Glomerular visceral epithelial cell (primary cell): ENCODE measurements at regions not wholly inside any gene's neighbourhood (a gene's known extent, or its start where the extent isn't known, plus 50 kb on each side); places are given as distances from the start of the nearest gene placed in this dataset.

ENCODE experiments used
- DNase-seq: peaks from one replicate; pipeline ENCODE4 v3.0.0-alpha.2; 2016; ENCODE audit errors: extremely low spot score

DNA sequence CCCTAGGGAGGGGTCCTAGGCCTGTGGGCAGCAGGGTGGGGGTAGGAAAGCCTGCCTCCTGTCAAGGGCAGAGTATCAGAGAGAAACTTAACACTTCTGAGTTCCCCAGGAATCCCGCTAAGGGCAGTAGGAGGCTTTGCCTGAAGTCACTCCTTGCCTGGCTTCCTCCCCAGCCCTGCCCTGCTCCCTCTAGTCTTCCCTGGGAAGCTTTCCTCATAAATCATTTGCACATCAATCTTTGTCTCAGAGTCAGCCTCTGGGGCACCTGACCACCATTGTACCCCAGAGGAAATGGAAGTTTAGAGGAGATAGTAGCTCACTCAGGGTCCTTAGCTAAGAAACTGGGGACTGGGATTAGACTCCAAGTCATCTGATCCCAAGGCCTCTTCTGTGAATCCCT, 129.4 kb upstream of the TLE3 start:
- DNase-seq: no peak

DNA sequence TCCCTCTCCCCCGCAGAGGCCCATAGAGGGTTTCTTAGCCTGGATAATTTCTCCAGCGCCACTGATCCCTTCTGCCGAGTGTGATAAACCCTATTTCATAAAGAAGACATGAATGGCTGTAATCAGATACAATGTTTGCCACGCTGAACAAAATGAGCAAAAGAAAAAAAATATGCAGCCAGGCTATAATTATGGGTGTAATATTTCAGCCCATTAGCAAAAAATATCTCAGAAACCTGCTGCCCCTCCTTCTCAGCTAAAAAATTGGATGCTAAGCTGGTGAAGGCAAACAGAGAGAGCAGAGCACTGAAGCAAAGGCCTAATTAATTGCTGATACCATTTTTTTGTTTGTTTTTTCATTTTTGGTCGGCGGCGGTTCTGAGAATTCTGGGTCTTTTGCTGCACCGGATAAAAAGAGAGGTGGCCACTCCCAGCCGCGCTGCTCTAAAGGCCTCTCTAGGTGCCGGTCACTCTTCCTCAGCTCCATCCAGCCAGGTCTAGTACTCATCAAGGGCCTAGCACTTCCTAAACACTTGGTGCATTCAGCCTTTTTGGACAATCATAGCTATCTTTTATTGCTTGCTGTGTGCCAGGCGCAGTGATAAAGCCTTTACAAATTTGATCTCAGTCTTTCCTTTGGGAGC, 128.7 kb upstream of the TLE3 start:
- DNase-seq: no peak

DNA sequence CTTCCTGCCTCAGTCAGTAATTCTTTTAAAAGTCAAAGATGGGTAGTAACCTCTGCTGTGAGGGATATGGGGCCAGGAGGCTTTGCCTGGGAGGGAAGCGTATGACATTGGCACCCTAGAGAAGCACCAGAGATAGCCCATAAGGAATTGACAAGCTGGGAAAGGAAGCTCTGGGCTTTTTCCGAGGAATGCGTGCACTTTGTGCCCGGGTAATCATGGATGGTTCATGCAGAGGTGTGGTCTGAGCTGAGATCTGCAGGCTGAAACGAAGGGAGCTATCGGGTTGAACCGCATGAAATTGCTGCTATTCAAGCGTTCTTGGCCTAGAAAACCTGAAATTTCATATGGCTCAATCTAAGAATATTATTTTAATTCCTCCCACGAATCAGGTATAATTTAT, 127.7 kb upstream of the TLE3 start:
- no peak for DNase-seq

- no peak for DNase-seq
Observed at GRCh38 chr15:70222606-70223005, 124.9 kb upstream of the TLE3 start.

- no peak for DNase-seq
Observed at GRCh38 chr15:70220490-70221096, 122.9 kb upstream of the TLE3 start.

DNA sequence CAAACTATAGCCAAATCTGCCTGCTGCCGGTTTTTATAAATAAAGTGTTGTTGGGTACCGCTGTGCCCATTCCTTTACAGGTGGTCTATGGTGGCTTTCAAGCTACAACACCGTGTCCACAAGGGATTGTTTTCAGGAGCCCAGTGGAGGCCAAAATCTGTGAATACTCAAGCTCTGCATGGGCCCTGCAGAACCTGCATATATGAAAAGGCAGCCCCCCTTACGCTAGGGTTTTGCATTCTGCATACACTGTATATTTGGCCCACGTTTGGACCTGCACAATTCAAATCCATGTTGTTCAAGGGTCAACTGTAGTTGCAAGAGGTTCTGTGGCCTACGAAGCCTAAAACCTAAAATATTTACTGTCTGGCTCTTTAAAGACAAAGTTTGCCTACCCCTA, 122.2 kb upstream of the TLE3 start:
- no peak for DNase-seq

GRCh38 chr15:70219256-70219895, 121.7 kb upstream of the TLE3 start:
- DNase-seq: no peak

DNA sequence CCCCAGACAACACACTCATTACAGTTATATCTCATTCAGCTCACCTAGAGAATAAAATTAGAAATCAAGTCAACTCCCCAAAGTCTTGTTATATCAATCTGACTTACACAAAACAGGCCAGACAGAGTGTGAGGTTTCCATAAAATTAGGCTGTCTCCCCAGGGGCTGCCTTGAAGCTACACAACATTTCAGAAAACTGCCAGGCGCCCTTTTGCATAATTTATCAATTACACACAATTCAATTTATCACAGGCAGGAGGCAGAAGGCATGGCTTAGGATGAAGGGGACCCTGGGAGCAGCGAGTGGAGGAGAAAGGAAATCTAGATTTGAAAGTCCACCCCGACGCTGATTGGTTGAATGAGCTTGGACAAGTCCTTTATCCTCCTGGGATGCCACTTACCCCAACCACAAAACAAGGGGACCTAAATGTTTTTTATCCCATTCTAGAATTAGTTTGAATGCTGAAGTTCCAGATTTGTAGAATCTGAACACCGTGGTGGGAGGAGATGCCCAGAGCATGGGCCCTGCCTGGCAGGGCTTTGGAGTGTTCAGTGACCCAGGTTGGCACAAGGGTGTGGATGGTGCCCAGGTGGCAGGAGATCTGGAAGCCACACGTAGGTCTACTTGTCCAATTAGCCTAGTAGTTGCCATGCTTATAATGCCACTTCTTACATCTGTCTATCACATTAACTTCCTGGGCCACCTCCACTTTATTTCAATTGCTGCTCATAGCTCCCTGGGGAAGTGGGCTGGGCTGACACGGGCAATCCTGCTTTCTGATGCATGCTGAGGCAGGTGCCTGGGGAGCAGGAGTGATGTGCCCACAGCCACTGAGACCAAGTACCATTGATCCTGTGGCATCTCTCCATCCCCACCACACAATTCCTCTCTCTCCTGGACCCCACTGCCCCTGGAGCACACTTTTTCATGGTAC, 119.8 kb upstream of the TLE3 start:
- no peak for DNase-seq

DNA sequence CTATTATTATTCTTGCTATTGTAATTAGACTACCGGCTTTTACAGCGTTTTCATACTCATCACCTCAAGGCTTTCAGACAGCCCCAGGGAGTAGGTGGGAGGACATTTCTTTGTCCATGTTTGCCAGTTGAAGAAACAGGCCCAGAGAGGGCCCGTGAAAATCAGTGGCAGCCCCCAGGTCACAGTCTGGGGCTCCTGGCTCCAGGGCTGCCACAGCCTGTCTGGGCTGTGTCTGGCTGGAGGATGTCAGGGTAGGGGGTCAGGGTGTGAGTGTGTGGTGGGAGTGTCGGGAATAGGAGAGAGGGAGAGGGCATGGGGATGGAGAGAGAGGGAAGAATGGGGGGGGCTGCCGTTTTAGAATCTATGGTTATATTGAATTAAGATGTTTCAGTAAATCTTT, 118.2 kb upstream of the TLE3 start:
- DNase-seq: no peak

GRCh38 chr15:70214941-70215635, 117.4 kb upstream of the TLE3 start:
- DNase-seq: no peak

DNA sequence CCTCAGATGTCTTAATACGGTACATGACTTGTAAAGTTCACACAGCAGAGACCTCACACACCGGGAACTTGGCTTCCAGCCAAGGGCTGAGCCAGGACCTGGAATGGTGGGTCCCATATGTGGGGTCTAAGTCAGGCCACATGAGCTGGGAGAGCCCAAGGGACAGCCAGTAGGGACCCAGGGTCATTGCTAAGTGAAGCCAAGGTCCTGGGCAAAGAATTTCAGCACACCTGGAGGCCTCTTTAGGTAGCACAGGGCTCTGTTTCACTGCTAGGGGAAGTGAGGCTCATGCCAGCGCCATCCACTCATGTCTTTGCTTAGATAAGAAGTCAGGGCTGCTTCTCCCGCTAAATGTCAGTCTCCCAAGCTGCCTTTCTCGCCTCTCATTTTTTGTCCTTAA, 116.6 kb upstream of the TLE3 start:
- no peak for DNase-seq

GRCh38 chr15:70213794-70214193, 116.1 kb upstream of the TLE3 start:
- DNase-seq: no peak

DNA sequence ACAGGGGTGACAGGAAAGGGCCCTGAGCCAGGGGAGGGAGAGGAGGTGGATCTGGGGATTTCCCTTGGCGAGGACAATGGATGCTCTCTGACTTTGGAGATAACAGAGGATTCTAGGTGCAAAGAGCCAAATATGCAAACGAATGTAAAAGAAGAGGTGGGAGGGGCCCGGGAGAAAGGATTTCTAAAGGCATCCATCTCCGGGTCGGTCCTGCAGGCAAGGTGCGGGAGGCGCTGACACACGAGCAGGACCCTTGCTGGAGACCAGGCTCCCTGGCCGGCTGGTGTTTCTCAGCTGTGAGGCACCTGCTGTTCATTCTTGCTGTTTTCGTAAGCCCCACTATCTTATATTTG, 115.2 kb upstream of the TLE3 start:
- DNase-seq: no peak

GRCh38 chr15:70212286-70212962, 114.7 kb upstream of the TLE3 start:
- no peak for DNase-seq

- no peak for DNase-seq
Observed at GRCh38 chr15:70210528-70210927, 112.8 kb upstream of the TLE3 start.

GRCh38 chr15:70210076-70210475, 112.4 kb upstream of the TLE3 start:
- DNase-seq: no peak

GRCh38 chr15:70209499-70209898, 111.8 kb upstream of the TLE3 start:
- DNase-seq: no peak

DNA sequence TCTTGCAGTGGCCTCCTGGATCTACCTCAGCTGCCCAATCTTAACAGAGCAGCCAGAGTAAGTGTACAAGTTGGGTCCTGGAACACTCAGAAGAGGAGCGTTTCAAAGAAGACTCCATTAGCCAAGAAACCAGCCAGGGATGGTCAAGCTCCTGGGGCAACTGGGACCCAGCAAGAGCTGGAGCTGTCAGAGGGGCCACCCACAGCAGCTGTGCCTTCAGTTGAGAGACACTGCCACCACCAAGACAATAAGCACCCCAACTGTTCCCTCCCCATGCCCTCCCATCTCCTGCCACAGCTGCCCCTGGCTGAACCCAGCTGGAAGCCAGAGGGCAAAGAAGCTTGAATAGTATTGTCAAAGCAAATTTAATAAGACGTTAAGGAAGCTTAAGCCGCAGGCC, 110.6 kb upstream of the TLE3 start:
- no peak for DNase-seq

- no peak for DNase-seq
Observed at GRCh38 chr15:70206668-70207067, 109.0 kb upstream of the TLE3 start.

- no peak for DNase-seq
Observed at GRCh38 chr15:70204652-70205051, 106.9 kb upstream of the TLE3 start.

- DNase-seq: no peak
Observed at GRCh38 chr15:70203981-70204560, 106.4 kb upstream of the TLE3 start.
